ENCODE measurements at regions not wholly inside any gene's neighbourhood (a gene's known extent, or its start where the extent isn't known, plus 50 kb on each side); places are given as distances from the start of the nearest gene placed in this dataset.

- TF ChIP-seq CTCF (IDR thresholded peaks at IDR 0.05 in 8 of 11, conservative IDR thresholded peaks at IDR 0.05 in 3 of 11) (no peak), POLR2AphosphoS5 (IDR thresholded peaks at IDR 0.05) (no peak)
Observed at GRCh38 chr2:220178991-220179695, 551.7 kb downstream of the SLC4A3 start.
